ENCODE measurements at regions not wholly inside any gene's neighbourhood (a gene's known extent, or its start where the extent isn't known, plus 50 kb on each side); places are given as distances from the start of the nearest gene placed in this dataset.
"Not testable (repeated sequence)": the region's sequence is repeated elsewhere in the genome, so short reads cannot be mapped to it uniquely, and the experiment has no call there.

GRCh38 chr1:149279512-149279911, 176.2 kb upstream of the NBPF9 start:
- not testable (repeated sequence) for DNase-seq

- not testable (repeated sequence) for DNase-seq
Observed at GRCh38 chr1:149284773-149285172, 181.4 kb upstream of the NBPF9 start.

DNA sequence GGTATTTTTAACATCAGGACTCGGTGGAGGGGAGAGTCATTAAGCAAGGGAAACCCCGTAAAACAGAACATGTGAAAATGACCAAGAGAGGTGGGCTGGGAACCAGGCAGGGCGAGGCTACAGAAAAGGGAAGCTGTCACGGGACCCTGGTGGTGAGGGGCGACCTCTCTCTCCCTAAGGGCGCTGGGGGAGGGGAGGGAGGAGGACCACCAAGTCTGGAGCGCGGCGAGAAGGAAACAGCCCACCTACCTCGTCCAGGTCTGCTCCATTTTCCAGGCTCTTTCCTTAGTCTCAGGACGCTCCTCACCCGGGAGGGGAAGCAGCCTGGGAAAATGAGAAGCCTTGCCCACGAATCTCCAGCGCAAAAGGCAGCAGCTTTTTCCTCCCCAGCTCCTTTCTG, 181.9 kb upstream of the NBPF9 start:
- not testable (repeated sequence) for DNase-seq

GRCh38 chr1:149285638-149286037, 182.3 kb upstream of the NBPF9 start:
- peak; percentile 41 to 63 for DNase-seq

- DNase-seq, result not testable (repeated sequence)
Observed at GRCh38 chr1:149288580-149288979, 185.2 kb upstream of the NBPF9 start.

DNA sequence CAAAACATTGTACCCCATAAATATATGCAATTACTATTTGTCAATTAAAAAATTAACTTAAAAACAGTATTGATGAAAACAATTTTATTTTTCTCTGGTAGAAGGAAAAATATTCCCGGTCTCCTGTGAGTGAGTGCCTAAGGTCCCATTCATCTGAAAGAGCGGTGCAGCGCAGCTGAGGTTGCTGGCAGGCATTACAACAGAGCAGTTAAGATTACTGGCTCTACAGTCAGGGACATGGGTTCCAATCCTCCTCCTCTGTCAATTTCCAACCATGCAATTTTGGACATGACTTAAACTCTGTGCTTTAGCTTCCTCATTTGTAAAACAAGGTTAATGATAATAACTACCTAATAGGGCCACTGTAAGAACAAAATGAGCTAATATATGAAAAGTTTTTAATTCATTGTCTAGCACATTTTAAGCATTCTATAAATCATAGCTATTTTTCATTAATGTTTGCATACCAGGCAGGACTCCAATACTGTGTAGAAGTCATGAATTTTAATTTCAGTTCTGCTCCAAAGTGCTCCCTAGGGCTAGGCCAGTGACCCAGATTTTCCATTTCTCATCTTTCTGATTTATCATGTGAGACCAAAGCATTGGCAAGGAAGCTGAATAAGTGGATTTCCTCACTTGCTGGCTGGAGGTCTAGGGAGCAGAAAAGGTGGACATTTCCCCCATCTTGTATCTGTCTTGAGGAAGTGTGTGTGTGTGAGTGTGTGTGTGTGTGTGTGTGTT, 174.2 kb upstream of the NBPF19 start:
- not testable (repeated sequence) for DNase-seq

DNA sequence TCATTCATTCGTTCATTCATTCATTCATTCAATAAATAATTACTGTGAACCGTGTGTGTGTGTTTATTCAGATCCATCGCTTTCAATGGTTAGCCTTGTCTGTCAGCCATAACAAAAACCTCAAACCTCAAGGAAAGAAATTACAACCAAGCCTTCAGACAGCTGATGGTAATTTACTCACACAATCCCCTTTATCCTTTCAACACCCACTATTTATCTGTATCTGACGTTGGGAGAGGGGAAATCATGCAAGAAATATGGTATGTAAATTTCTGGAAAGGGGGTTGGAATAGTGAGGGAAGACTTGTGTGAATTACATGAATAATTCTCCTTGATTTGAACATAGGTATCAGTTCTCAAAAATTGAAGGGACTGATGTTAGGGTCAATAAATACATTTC, 173.6 kb upstream of the NBPF19 start:
- DNase-seq, result not testable (repeated sequence)

GRCh38 chr1:149304796-149305195, 170.0 kb upstream of the NBPF19 start:
- not testable (repeated sequence) for DNase-seq

- DNase-seq, result not testable (repeated sequence)
Observed at GRCh38 chr1:149307640-149308039, 167.2 kb upstream of the NBPF19 start.

DNA sequence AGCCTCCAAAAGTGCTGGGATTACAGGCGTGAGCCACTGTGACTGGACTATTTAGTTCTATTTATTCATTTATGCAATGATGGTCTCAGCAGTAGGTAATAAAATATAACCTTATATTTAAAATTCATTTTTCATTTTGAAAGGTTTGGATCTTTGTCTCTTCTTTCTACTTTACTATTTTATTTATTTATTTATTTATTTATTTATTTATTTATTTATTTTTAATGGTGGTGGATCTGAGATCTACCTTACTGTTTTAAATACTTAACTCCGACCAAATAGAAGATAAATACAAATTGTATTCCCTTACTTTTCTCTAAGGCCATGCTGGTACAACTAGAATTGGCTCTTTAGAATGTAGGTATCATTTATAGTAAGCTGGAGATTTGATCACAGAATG, 159.9 kb upstream of the NBPF19 start:
- DNase-seq, result not testable (repeated sequence)

DNA sequence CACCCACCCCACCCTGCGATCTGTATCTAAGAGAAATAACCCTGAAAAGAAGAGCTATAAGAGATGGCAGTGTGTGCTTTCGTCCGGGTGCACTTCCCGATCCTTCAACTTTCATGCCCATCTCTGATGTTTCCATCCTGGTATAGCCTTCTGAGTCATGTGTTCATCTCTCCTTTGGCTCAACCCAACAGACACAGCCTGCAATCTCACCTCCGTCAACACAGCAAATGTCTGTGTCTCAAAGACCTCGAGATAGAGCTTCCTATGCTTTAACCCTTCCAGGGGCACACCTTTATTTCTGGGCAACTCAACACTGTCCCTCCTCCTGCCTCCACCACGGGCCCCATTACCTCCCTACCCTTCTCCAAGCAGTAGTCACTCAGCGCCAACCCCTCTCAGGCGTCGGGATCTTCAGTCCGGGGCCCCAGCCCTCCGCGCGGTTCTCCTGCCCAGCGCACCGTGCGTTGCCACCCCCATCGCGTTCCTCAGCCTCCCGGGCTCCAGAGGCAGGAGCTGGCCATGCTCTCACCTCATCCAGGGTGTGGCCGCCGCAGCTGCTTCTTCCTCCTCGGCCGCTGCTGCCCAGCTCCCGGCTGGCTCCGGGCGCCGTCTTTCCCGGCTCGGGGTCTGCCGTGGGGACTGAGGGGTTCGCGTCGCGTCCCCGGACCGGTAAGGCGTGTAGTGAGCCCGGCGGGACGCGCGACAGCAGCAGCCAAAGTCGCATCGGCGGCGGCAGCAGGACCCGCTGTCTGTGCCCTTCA, 153.7 kb upstream of the NBPF19 start:
- not testable (repeated sequence) for DNase-seq

DNA sequence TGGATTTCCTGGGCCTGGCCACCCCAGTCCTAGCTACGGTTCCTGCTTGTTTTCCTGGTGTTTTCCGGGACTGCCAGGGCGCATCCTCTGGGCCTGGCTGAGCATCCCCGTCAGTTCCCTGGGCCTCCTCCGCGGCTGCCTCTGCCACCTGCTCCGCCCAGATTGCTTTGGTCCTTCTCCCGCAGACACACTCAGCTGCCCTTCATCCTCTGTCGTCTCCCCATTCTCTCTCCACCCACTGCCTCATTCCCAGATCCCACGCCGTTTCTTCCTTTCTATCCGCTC, 153.2 kb upstream of the NBPF19 start:
- DNase-seq, result not testable (repeated sequence)

GRCh38 chr1:149330081-149330335, 144.8 kb upstream of the NBPF19 start:
- not testable (repeated sequence) for DNase-seq

- not testable (repeated sequence) for DNase-seq
Observed at GRCh38 chr1:149336082-149336481, 138.8 kb upstream of the NBPF19 start.

DNA sequence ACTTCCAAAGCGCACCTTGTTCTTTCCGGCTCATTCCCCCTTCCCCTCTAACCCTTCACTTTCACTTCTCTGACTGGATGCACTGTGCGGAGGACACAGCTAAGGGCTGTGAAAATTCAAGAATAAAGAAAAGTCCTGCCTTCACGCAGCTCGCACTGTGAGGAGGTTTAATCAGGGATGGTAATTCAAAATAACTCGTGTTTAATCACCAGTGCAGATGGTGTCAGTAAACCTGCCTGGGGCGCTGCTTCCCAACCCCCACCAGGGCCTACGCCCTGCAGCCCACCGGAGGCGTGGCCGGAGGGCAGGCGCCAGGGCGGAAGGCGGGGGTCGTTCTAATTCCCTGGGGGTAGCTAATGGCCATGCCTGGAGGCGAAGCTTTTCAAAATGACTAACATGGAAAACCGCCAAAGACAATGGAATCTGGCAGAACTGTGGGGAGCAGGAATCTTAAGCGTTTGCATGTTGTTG, 136.6 kb upstream of the NBPF19 start:
- DNase-seq, result not testable (repeated sequence)

DNA sequence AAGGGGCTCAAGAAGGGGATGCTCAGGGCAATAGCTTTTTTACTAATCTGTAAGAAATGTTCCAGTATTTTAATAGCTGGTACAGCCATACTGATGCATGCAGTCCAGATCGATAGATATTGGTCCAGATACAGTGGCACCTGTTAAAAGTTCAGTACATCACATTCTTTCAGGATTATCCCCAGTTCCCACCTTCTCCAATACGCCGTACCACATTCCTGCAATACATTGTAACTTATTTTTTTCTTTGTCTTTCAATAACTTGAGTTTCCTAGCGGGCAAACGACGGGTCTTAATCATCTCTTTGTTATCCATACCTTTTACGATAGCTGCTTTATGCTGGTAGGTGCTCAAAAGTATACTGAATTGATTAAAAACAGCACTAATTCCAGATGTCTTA, 136.1 kb upstream of the NBPF19 start:
- DNase-seq, result not testable (repeated sequence)

DNA sequence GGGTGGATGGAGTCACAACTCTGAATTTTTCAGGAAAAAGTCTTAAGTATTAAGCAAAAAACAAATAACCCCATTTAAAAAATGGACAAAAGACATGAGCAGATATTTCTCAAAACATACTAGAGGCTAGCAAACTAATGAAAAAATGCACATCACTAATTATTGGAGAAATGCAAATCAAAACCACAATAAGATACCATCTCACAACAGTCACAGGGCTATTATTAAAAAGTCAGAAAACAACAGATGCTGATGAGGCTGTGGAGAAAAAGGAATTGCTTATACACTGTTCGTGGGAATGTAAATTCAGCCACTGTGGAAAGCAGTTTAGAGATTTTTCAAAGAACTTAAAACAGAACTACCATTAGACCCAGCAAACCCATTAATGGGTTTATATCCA, 125.4 kb upstream of the NBPF19 start:
- DNase-seq, result not testable (repeated sequence)

- not testable (repeated sequence) for DNase-seq
Observed at GRCh38 chr1:149352205-149352604, 122.6 kb upstream of the NBPF19 start.

GRCh38 chr1:149354579-149354978, 120.3 kb upstream of the NBPF19 start:
- not testable (repeated sequence) for DNase-seq

GRCh38 chr1:149355748-149356147, 119.1 kb upstream of the NBPF19 start:
- DNase-seq, result not testable (repeated sequence)

DNA sequence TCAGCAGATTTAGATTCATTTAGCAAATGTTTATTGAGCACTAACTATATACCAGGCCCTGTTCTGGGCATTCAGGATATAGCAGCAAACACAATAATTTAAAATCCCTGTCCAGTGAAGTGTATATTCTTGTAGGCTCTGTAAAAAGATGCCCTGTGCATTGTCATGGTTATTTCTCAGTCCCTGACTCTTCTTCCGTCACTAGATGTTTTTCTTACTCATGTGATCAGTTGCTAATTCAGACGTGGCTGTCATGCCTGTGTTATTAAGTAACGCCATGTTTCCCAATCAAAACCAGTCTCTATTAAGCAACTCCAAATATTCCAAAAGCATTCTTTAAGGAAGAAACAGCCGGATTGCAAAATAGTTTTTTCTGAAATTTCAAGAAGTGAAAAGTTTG, 118.7 kb upstream of the NBPF19 start:
- not testable (repeated sequence) for DNase-seq

DNA sequence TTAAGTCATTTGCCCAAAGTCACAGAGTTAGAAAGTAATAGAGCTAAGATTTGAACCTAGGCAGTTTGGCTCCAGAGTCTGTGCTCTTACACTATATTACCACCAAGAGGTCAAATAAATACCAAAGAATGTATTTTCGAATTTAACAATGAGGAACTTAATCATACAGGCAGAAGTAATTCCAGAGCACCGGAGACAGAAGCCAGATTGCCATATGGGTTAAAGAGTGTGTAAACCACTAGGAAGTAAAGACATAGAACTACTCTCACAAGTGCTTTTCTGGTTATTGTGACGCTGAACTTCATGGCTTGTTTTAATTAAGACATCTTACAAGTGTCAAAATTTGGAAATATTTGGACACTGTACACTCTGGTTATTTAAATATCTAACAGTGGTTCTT, 114.5 kb upstream of the NBPF19 start:
- DNase-seq, result not testable (repeated sequence)

- not testable (repeated sequence) for DNase-seq
Observed at GRCh38 chr1:149361310-149361709, 113.5 kb upstream of the NBPF19 start.

- DNase-seq, result not testable (repeated sequence)
Observed at GRCh38 chr1:149364188-149364981, 110.5 kb upstream of the NBPF19 start.
